IMR-90 (cell line): ENCODE measurements at regions not wholly inside any gene's neighbourhood (a gene's known extent, or its start where the extent isn't known, plus 50 kb on each side); places are given as distances from the start of the nearest gene placed in this dataset.

ENCODE experiments used
- ATAC-seq: fragments of 200-7000 bp; cut with Tn5 transposase; 2 replicates; pipeline ENCODE4 v1.9.1; 2020; ENCODE audit warnings: low read depth, mild to moderate bottlenecking, moderate library complexity
- BruUV-seq: library from RNA; stranded (reverse); fragments of 400-500 nt; replicated peaks from 2 replicates; lab custom pipeline; 2021; lab: Mats Ljungman, UMichigan
- CTCF ChIA-PET: fragments of 300-600 bp; formaldehyde crosslinking; extraction: SDS; loops from one replicate; lab custom pipeline; 2021; ENCODE audit warnings: antibody characterized with exemption; lab: Yijun Ruan, JAX
- POLR2A ChIA-PET: fragments of 300-600 bp; sonication (Branson Sonifier 250); formaldehyde crosslinking; loops from one replicate; lab custom pipeline; 2022; ENCODE audit warnings: antibody characterized with exemption; ENCODE audit not compliant: unreplicated experiment; lab: Charles Lee
- DNase-seq: peaks from one replicate; pipeline ENCODE4 v3.0.0; 2013
- H2AFZ ChIP-seq: replicated peaks from 2 replicates; pipeline ENCODE3; 2013; ENCODE audit warnings: low read length, mild to moderate bottlenecking; ENCODE audit not compliant: poor library complexity
- H2AK5ac ChIP-seq: 2 replicates; pipeline ENCODE4 v1.6.1; 2013; ENCODE audit warnings: low read depth, low read length, inconsistent platforms
- H2AK9ac ChIP-seq: replicated peaks from 2 replicates; pipeline ENCODE3; 2013; ENCODE audit warnings: mild to moderate bottlenecking, low read depth, low read length, moderate library complexity; ENCODE audit not compliant: poor library complexity
- H2BK120ac ChIP-seq: 2 replicates; pipeline ENCODE4 v1.6.1; 2013; ENCODE audit warnings: low read depth, low read length, inconsistent platforms
- H2BK15ac ChIP-seq: 3 replicates; pipeline ENCODE4 v1.6.1; 2013; ENCODE audit warnings: low read depth, low read length, inconsistent platforms
- H2BK20ac ChIP-seq: 2 replicates; pipeline ENCODE4 v1.6.1; 2013; ENCODE audit warnings: low read depth, mild to moderate bottlenecking, inconsistent platforms, low read length, moderate library complexity
- H2BK5ac ChIP-seq: 2 replicates; pipeline ENCODE4 v1.6.1; 2013; ENCODE audit warnings: mild to moderate bottlenecking, low read depth, low read length, inconsistent platforms; ENCODE audit not compliant: poor library complexity, severe bottlenecking
- H3K14ac ChIP-seq: replicated peaks from 2 replicates; pipeline ENCODE4 v1.6.1; 2013; ENCODE audit warnings: low read depth, low read length, inconsistent platforms
- H3K18ac ChIP-seq: 2 replicates; pipeline ENCODE4 v1.6.1; 2013; ENCODE audit warnings: low read depth, low read length, control low read depth
- H3K23ac ChIP-seq: 2 replicates; pipeline ENCODE4 v1.6.1; 2013; ENCODE audit warnings: low read depth, low read length, inconsistent platforms
- H3K27ac ChIP-seq: 2 replicates; pipeline ENCODE4 v1.5.1; 2013; ENCODE audit warnings: mild to moderate bottlenecking, control low read depth, low read length; ENCODE audit not compliant: insufficient read depth
- H3K27me3 ChIP-seq: 2 replicates; pipeline ENCODE4 v1.6.1; 2013; ENCODE audit warnings: low read length; ENCODE audit not compliant: control insufficient read depth, insufficient read depth
- H3K36me3 ChIP-seq: 2 replicates; pipeline ENCODE4 v1.6.1; 2013; ENCODE audit warnings: low read length, mixed read lengths; ENCODE audit not compliant: control insufficient read depth, insufficient read depth
- H3K4ac ChIP-seq: 2 replicates; pipeline ENCODE4 v1.6.1; 2013; ENCODE audit warnings: low read depth, low read length, inconsistent platforms
- H3K4me1 ChIP-seq: 2 replicates; pipeline ENCODE4 v1.6.1; 2013; ENCODE audit warnings: low read length, mixed read lengths; ENCODE audit not compliant: control insufficient read depth, insufficient read depth
- H3K4me2 ChIP-seq: 2 replicates; pipeline ENCODE4 v1.6.1; 2013; ENCODE audit warnings: low read depth, mild to moderate bottlenecking, control low read depth, low read length, moderate library complexity
- H3K4me3 ChIP-seq: 2 replicates; pipeline ENCODE4 v1.5.1; 2013; ENCODE audit warnings: low read depth, mild to moderate bottlenecking, control low read depth, low read length, moderate library complexity; ENCODE audit not compliant: insufficient read depth
- H3K56ac ChIP-seq: 2 replicates; pipeline ENCODE4 v1.6.1; 2013; ENCODE audit warnings: low read length, inconsistent platforms; ENCODE audit not compliant: insufficient read depth; ENCODE audit errors: extremely low read depth
- H3K79me1 ChIP-seq, 2 experiments: 2 replicates each; pipeline ENCODE4 v1.6.1; 2013; ENCODE audit warnings: low read length in 2 of 2, inconsistent platforms in 1 of 2, low read depth in 1 of 2
- H3K9ac ChIP-seq: 2 replicates; pipeline ENCODE4 v1.6.1; 2013; ENCODE audit warnings: low read depth, low read length, control low read depth
- H3K9me1 ChIP-seq: 2 replicates; pipeline ENCODE4 v1.6.1; 2013; ENCODE audit warnings: low read length, inconsistent platforms; ENCODE audit not compliant: insufficient read depth
- H3K9me3 ChIP-seq: 2 replicates; pipeline ENCODE4 v1.6.1; 2013; ENCODE audit warnings: low read length; ENCODE audit not compliant: control insufficient read depth, insufficient read depth
- H4K20me1 ChIP-seq: 2 replicates; pipeline ENCODE4 v1.6.1; 2013; ENCODE audit warnings: low read length, inconsistent platforms; ENCODE audit not compliant: insufficient read depth
- H4K5ac ChIP-seq: 2 replicates; pipeline ENCODE4 v1.6.1; 2013; ENCODE audit warnings: mild to moderate bottlenecking, low read depth, low read length, control low read depth
- H4K8ac ChIP-seq, 2 experiments: 2 replicates each; pipeline ENCODE4 v1.6.1; 2013; ENCODE audit warnings: low read depth in 2 of 2, low read length in 2 of 2, control low read depth in 1 of 2, inconsistent platforms in 1 of 2
- H4K91ac ChIP-seq: 2 replicates; pipeline ENCODE4 v1.6.1; 2013; ENCODE audit warnings: low read depth, low read length, inconsistent platforms; ENCODE audit not compliant: insufficient read depth
- CEBPB ChIP-seq: IDR thresholded peaks from 2 replicates; pipeline ENCODE4 v1.6.1; 2012; ENCODE audit warnings: low read depth, low read length, improper control_type of control experiment
- MAFK ChIP-seq: IDR thresholded peaks from 2 replicates; pipeline ENCODE4 v1.6.1; 2012; ENCODE audit warnings: low read depth, low read length, improper control_type of control experiment
- WGBS, 2 experiments: methylation state at CpG; one replicate each; pipeline versions ENCODE4 v1.1.5 to v1.1.7; 2013; ENCODE audit warnings: missing lambda C conversion rate in 2 of 2; ENCODE audit not compliant: insufficient read length in 1 of 2; ENCODE audit errors: extremely low coverage in 2 of 2; 5-methylcytosine and 5-hydroxymethylcytosine counted together
- dilution Hi-C: fragments of 300-500 bp; cut with HindIII; formaldehyde crosslinking; loops from one replicate; pipeline ENCODE4 v1.14.3; 2018; ENCODE audit warnings: low sequenced_read_pairs; ENCODE audit not compliant: unreplicated experiment
- in situ Hi-C: fragments of 300-500 bp; cut with MboI; formaldehyde crosslinking; loops from 3 replicates; pipeline ENCODE4 v1.14.3; 2019; ENCODE audit warnings: low sequenced_read_pairs, inconsistent platforms, mixed read lengths
- intact Hi-C: fragments of 100-400 bp; cut with micrococcal nuclease; formaldehyde crosslinking; loops from 2 replicates; pipeline ENCODE4 v1.10.0; 2022

GRCh38 chr2:45330637-45331409, 280.2 kb downstream of the SRBD1 start:
- Histone ChIP-seq H2BK120ac (no peak overlapping the region), H4K20me1 (no peaks in the 10 kb centered on the region), H3K4me3 (no peak overlapping the region), H4K91ac (no peak overlapping the region), H3K23ac (no peak overlapping the region), H2AK9ac (no peak overlapping the region), H3K4me2 (no peak overlapping the region), H3K18ac (no peak overlapping the region), H3K79me1 (no peaks in the 10 kb centered on the region), H3K27ac (no peak overlapping the region), H2BK15ac (no peak overlapping the region), H2BK5ac (no peak overlapping the region), H3K9ac (no peak overlapping the region), H3K14ac (no peak overlapping the region), H2AK5ac (no peak overlapping the region), H3K9me3 (no peaks in the 10 kb centered on the region), H2BK20ac (no peak overlapping the region), H3K56ac (no peak overlapping the region), H4K5ac (no peak overlapping the region), H4K8ac (no peak overlapping the region), H2AFZ (no peak overlapping the region), H3K36me3 (no peaks in the 10 kb centered on the region), H3K4me1 (peaks cover 4% of the 10 kb centered on the region; the same call in 1 of the 2 replicates), H3K9me1 (no peaks in the 10 kb centered on the region; the same call in 1 of the 2 replicates), H3K4ac (no peak overlapping the region), H3K27me3 (peaks cover 17% of the 10 kb centered on the region)
- DNase-seq (peak; percentile 37), ATAC-seq (no peak)
- ChIA-PET POLR2A (no interaction called here), CTCF (no interaction called here)
- in situ Hi-C loops, result no loop called here
- BruUV-seq, result no TSS peak
- intact Hi-C loops, result loop anchor here (10.0 kb wide), 1 partner anchor 206 kb away; no protein-coding TSS in a partner anchor
- no peak for TF ChIP-seq MAFK
- TF ChIP-seq CEBPB, result peak; percentile 52
- WGBS, 2 experiments, result no CpG with 5 or more reads among the region's 8 CpGs
- dilution Hi-C loops, result no loop called here
